Tibial artery (tissue), 4 donors: ENCODE measurements at regions not wholly inside any gene's neighbourhood (a gene's known extent, or its start where the extent isn't known, plus 50 kb on each side); places are given as distances from the start of the nearest gene placed in this dataset.

ENCODE experiments used
- DNase-seq, 2 donors: peaks; one replicate each; pipeline ENCODE4 v3.0.0-alpha.2; 2019
- H3K27ac ChIP-seq, 2 donors: fragments of 200-600 bp; sonication (generic) in 1 of 2; 1 replicate in 1 of 2; 2 replicates in 1 of 2; pipeline ENCODE4 v1.5.1; 2018 to 2019; ENCODE audit warnings: mild to moderate bottlenecking in 1 of 2
- H3K27me3 ChIP-seq, 2 donors: fragments of 200-600 bp; sonication (generic) in 1 of 2; one replicate each; pipeline versions ENCODE4 v1.5.1 to v1.6.0; 2016 to 2019
- H3K36me3 ChIP-seq, 3 donors: fragments of 200-600 bp; sonication (generic) in 2 of 3; one replicate each; pipeline ENCODE4 v1.5.1; 2016 to 2019; ENCODE audit warnings: mild to moderate bottlenecking in 2 of 3
- H3K4me1 ChIP-seq, 4 donors: fragments of 200-600 bp; sonication (generic) in 2 of 4; 1 replicate in 3 of 4; 2 replicates in 1 of 4; pipeline ENCODE4 v1.5.1; 2016 to 2019
- H3K4me3 ChIP-seq, 2 donors: fragments of 200-600 bp; sonication (generic) in 1 of 2; 1 replicate in 1 of 2; 2 replicates in 1 of 2; pipeline ENCODE4 v1.5.1; 2018 to 2019; ENCODE audit warnings: mild to moderate bottlenecking in 2 of 2
- H3K9me3 ChIP-seq, 3 donors: fragments of 200-600 bp; sonication (generic) in 1 of 3; one replicate each; pipeline ENCODE4 v1.5.1; 2016 to 2019
- CTCF ChIP-seq, 2 experiments: fragments of 200-600 bp in 1 of 2; fragments of 450-650 bp in 1 of 2; IDR thresholded peaks; one replicate each; pipeline ENCODE4 v1.5.1; 2017 to 2019; ENCODE audit warnings: antibody characterized with exemption in 2 of 2, mild to moderate bottlenecking in 1 of 2, moderate library complexity in 1 of 2
- intact Hi-C: fragments of 100-400 bp; cut with DNase I; formaldehyde crosslinking; loops from one replicate; pipeline ENCODE4 v1.15.0; 2023; ENCODE audit warnings: low total_unique reads

- intact Hi-C loops = no loop called here
- DNase-seq = peak; percentile 6 to 37
- no peak overlapping the region for H3K27ac ChIP-seq
- no peak for TF ChIP-seq CTCF (IDR thresholded peaks at IDR 0.05)
- H3K27me3 ChIP-seq = no peaks in the 10 kb centered on the region
- H3K4me1 ChIP-seq = peaks cover 0 to 6% (median under 1%) of the 10 kb centered on the region in 4 donors
- H3K9me3 ChIP-seq = no peaks in the 10 kb centered on the region
- no peak overlapping the region for H3K4me3 ChIP-seq
- no peaks in the 10 kb centered on the region for H3K36me3 ChIP-seq
Observed at GRCh38 chr2:128447538-128447995, 128.9 kb upstream of the HS6ST1 start.

GRCh38 chr2:128448331-128449225 lies 129.9 kb upstream of the HS6ST1 start:
- intact Hi-C loops = no loop called here
- no peak for TF ChIP-seq CTCF (IDR thresholded peaks at IDR 0.05)

GRCh38 chr2:128449226-128450061 lies 130.8 kb upstream of the HS6ST1 start:
- no peak overlapping the region for H3K27ac ChIP-seq
- no peaks in the 10 kb centered on the region for H3K4me1 ChIP-seq
- no peaks in the 10 kb centered on the region for H3K27me3 ChIP-seq
- no peak for TF ChIP-seq CTCF (IDR thresholded peaks at IDR 0.05)
- H3K4me3 ChIP-seq = no peak overlapping the region
- peak; percentile 17 to 57 for DNase-seq
- intact Hi-C loops = no loop called here
- H3K9me3 ChIP-seq = no peaks in the 10 kb centered on the region
- H3K36me3 ChIP-seq = no peaks in the 10 kb centered on the region

More at GRCh38 chr2:128448331-128449225, 129.9 kb upstream of the HS6ST1 start:
- no peaks in the 10 kb centered on the region for H3K4me1 ChIP-seq
- H3K36me3 ChIP-seq = no peaks in the 10 kb centered on the region
- no peaks in the 10 kb centered on the region for H3K27me3 ChIP-seq
- peak; percentile 17 to 54 for DNase-seq
- H3K9me3 ChIP-seq = no peaks in the 10 kb centered on the region
- H3K27ac ChIP-seq = no peak overlapping the region
- H3K4me3 ChIP-seq = no peak overlapping the region

- no peaks in the 10 kb centered on the region for H3K9me3 ChIP-seq
- no peaks in the 10 kb centered on the region for H3K36me3 ChIP-seq
- H3K4me1 ChIP-seq = no peaks in the 10 kb centered on the region
- DNase-seq = peak; percentile 18 to 51
- intact Hi-C loops = no loop called here
- no peak overlapping the region for H3K27ac ChIP-seq
- no peaks in the 10 kb centered on the region for H3K27me3 ChIP-seq
- TF ChIP-seq CTCF (IDR thresholded peaks at IDR 0.05) = no peak
- H3K4me3 ChIP-seq = no peak overlapping the region
Observed at GRCh38 chr2:128450211-128451024, 131.8 kb upstream of the HS6ST1 start.
